ENCODE measurements at regions not wholly inside any gene's neighbourhood (a gene's known extent, or its start where the extent isn't known, plus 50 kb on each side); places are given as distances from the start of the nearest gene placed in this dataset.

- TF ChIP-seq ZNF8 (CRISPR knock-in tag; IDR thresholded peaks at IDR 0.05): no peak
Measured at GRCh38 chr3:22859618-22860017, 343.5 kb upstream of the UBE2E2 start (continued).

- ATAC-seq: no peak
- TF ChIP-seq TCF4 (CRISPR knock-in tag; IDR thresholded peaks at IDR 0.05; ENCODE audit: borderline replicate concordance) (no peak), POU6F1 (CRISPR knock-in tag; IDR thresholded peaks at IDR 0.05; ENCODE audit: borderline replicate concordance, low read depth) (no peak), ZFP30 (CRISPR knock-in tag; IDR thresholded peaks at IDR 0.05) (no peak), TOX (CRISPR knock-in tag; IDR thresholded peaks at IDR 0.05; ENCODE audit: borderline replicate concordance) (no peak), CSDC2 (CRISPR knock-in tag; IDR thresholded peaks at IDR 0.05) (no peak), TSHZ2 (CRISPR knock-in tag; IDR thresholded peaks at IDR 0.05) (no peak), ZNF70 (CRISPR knock-in tag; IDR thresholded peaks at IDR 0.05) (no peak), ESRRG (CRISPR knock-in tag; IDR thresholded peaks at IDR 0.05) (no peak), BACH2 (CRISPR knock-in tag; IDR thresholded peaks at IDR 0.05; ENCODE audit: borderline replicate concordance) (no peak), ZFP3 (CRISPR knock-in tag; IDR thresholded peaks at IDR 0.05) (no peak), RARB (CRISPR knock-in tag; IDR thresholded peaks at IDR 0.05) (no peak), ZNF565 (CRISPR knock-in tag; conservative IDR thresholded peaks at IDR 0.05; ENCODE audit: low read depth) (no peak), ARNTL (CRISPR knock-in tag; IDR thresholded peaks at IDR 0.05; ENCODE audit: borderline replicate concordance, low read depth) (no peak), CREB5 (CRISPR knock-in tag; IDR thresholded peaks at IDR 0.05; ENCODE audit: low read depth) (no peak), OSR1 (CRISPR knock-in tag; IDR thresholded peaks at IDR 0.05) (no peak), SNAI2 (CRISPR knock-in tag; IDR thresholded peaks at IDR 0.05) (no peak), PATZ1 (CRISPR knock-in tag; IDR thresholded peaks at IDR 0.05; ENCODE audit: borderline replicate concordance) (no peak)
Measured at GRCh38 chr3:22861426-22861825, 341.7 kb upstream of the UBE2E2 start.

GRCh38 chr3:22862111-22862510 is 341.0 kb upstream of the UBE2E2 start:
- ATAC-seq: no peak
- no peak for TF ChIP-seq SNAI2 (CRISPR knock-in tag; IDR thresholded peaks at IDR 0.05)
- TF ChIP-seq TCF4 (CRISPR knock-in tag; IDR thresholded peaks at IDR 0.05; ENCODE audit: borderline replicate concordance): no peak
- TF ChIP-seq PATZ1 (CRISPR knock-in tag; IDR thresholded peaks at IDR 0.05; ENCODE audit: borderline replicate concordance): no peak
- TF ChIP-seq POU6F1 (CRISPR knock-in tag; IDR thresholded peaks at IDR 0.05; ENCODE audit: borderline replicate concordance, low read depth): no peak
- no peak for TF ChIP-seq ZNF8 (CRISPR knock-in tag; IDR thresholded peaks at IDR 0.05)
- TF ChIP-seq ISL1 (CRISPR knock-in tag; IDR thresholded peaks at IDR 0.05): no peak
- no peak for TF ChIP-seq BACH2 (CRISPR knock-in tag; IDR thresholded peaks at IDR 0.05; ENCODE audit: borderline replicate concordance)
- TF ChIP-seq CSRNP3 (CRISPR knock-in tag; IDR thresholded peaks at IDR 0.05): no peak
- no peak for TF ChIP-seq ARNTL (CRISPR knock-in tag; IDR thresholded peaks at IDR 0.05; ENCODE audit: borderline replicate concordance, low read depth)
- no peak for TF ChIP-seq PPARA (CRISPR knock-in tag; IDR thresholded peaks at IDR 0.05; ENCODE audit: borderline replicate concordance)
- TF ChIP-seq RARB (CRISPR knock-in tag; IDR thresholded peaks at IDR 0.05): no peak
- no peak for TF ChIP-seq TSHZ2 (CRISPR knock-in tag; IDR thresholded peaks at IDR 0.05)
- no peak for TF ChIP-seq ESRRG (CRISPR knock-in tag; IDR thresholded peaks at IDR 0.05)

Measured in SK-N-SH treated with all-trans-retinoic acid at 6 μM for 48 hours (cell line).